Subcutaneous abdominal adipose tissue (tissue), 5 donors: ENCODE measurements at regions not wholly inside any gene's neighbourhood (a gene's known extent, or its start where the extent isn't known, plus 50 kb on each side); places are given as distances from the start of the nearest gene placed in this dataset.

ENCODE experiments used
- H3K27ac ChIP-seq: one replicate; pipeline ENCODE4 v1.7.0; 2013; ENCODE audit warnings: low read depth, mild to moderate bottlenecking, inconsistent platforms, low read length, moderate library complexity
- H3K27me3 ChIP-seq, 5 donors: one replicate each; pipeline ENCODE4 v1.7.0; 2013; ENCODE audit warnings: low read length in 5 of 5, inconsistent platforms in 1 of 5; ENCODE audit not compliant: control insufficient read depth in 5 of 5, insufficient read depth in 4 of 5
- H3K36me3 ChIP-seq, 5 donors: one replicate each; pipeline ENCODE4 v1.7.0; 2013; ENCODE audit warnings: low read length in 5 of 5; ENCODE audit not compliant: control insufficient read depth in 5 of 5, insufficient read depth in 5 of 5
- H3K4me1 ChIP-seq, 5 donors: one replicate each; pipeline ENCODE4 v1.7.0; 2013; ENCODE audit warnings: low read length in 5 of 5, mild to moderate bottlenecking in 3 of 5, moderate library complexity in 1 of 5; ENCODE audit not compliant: control insufficient read depth in 5 of 5, insufficient read depth in 5 of 5
- H3K4me3 ChIP-seq, 5 donors: one replicate each; pipeline ENCODE4 v1.7.0; 2013; ENCODE audit warnings: low read length in 5 of 5, low read depth in 1 of 5
- H3K9ac ChIP-seq, 5 donors: one replicate each; pipeline ENCODE4 v1.7.0; 2013; ENCODE audit warnings: low read length in 5 of 5, mild to moderate bottlenecking in 4 of 5, moderate library complexity in 3 of 5
- H3K9me3 ChIP-seq, 5 donors: one replicate each; pipeline ENCODE4 v1.7.0; 2013; ENCODE audit warnings: low read length in 5 of 5; ENCODE audit not compliant: control insufficient read depth in 5 of 5
- donor health status: healthy.
- donor health status: healthy.
- donor health status: healthy.
- donor health status: healthy.
- donor health status: healthy.

GRCh38 chr13:108560093-108560492, 69.3 kb upstream of the MYO16 start:
- H3K4me3 ChIP-seq, result no peak overlapping the region
- H3K27ac ChIP-seq, result no peak overlapping the region
- no peak overlapping the region for H3K9ac ChIP-seq
- H3K36me3 ChIP-seq, result no peaks in the 10 kb centered on the region
- no peaks in the 10 kb centered on the region for H3K27me3 ChIP-seq
- H3K9me3 ChIP-seq, result no peaks in the 10 kb centered on the region
- no peaks in the 10 kb centered on the region for H3K4me1 ChIP-seq

GRCh38 chr13:108561149-108561548, 68.3 kb upstream of the MYO16 start:
- Histone ChIP-seq H3K27ac (no peak overlapping the region), H3K9me3 (no peaks in the 10 kb centered on the region), H3K4me1 (no peaks in the 10 kb centered on the region), H3K36me3 (no peaks in the 10 kb centered on the region), H3K4me3 (no peak overlapping the region), H3K27me3 (no peaks in the 10 kb centered on the region), H3K9ac (no peak overlapping the region)

GRCh38 chr13:108566413-108567170, 62.8 kb upstream of the MYO16 start:
- Histone ChIP-seq H3K27me3 (peaks cover 0 to 2% (median 0%) of the 10 kb centered on the region in 5 donors), H3K36me3 (no peaks in the 10 kb centered on the region), H3K9me3 (no peaks in the 10 kb centered on the region), H3K4me3 (no peak overlapping the region), H3K27ac (no peak overlapping the region), H3K9ac (no peak overlapping the region), H3K4me1 (no peaks in the 10 kb centered on the region)

GRCh38 chr13:108572782-108573211, 56.6 kb upstream of the MYO16 start:
- Histone ChIP-seq H3K9me3 (no peaks in the 10 kb centered on the region), H3K4me3 (no peak overlapping the region), H3K36me3 (no peaks in the 10 kb centered on the region), H3K9ac (no peak overlapping the region), H3K27ac (no peak overlapping the region), H3K4me1 (no peaks in the 10 kb centered on the region), H3K27me3 (peaks cover 0 to 2% (median 0%) of the 10 kb centered on the region in 5 donors)

- Histone ChIP-seq H3K9me3 (no peaks in the 10 kb centered on the region), H3K27me3 (peaks cover 0 to 2% (median 0%) of the 10 kb centered on the region in 5 donors), H3K36me3 (no peaks in the 10 kb centered on the region), H3K9ac (no peak overlapping the region), H3K27ac (no peak overlapping the region), H3K4me1 (no peaks in the 10 kb centered on the region), H3K4me3 (no peak overlapping the region)
Observed at GRCh38 chr13:108573455-108573854, 56.0 kb upstream of the MYO16 start.

- no peak overlapping the region for H3K9ac ChIP-seq
Observed at GRCh38 chr13:108574856-108575255, 54.6 kb upstream of the MYO16 start.

GRCh38 chr13:108575430-108575829, 54.0 kb upstream of the MYO16 start:
- Histone ChIP-seq H3K36me3 (no peaks in the 10 kb centered on the region), H3K27me3 (peaks cover 0 to under 1% (median 0%) of the 10 kb centered on the region in 5 donors), H3K9ac (no peak overlapping the region), H3K4me3 (no peak overlapping the region), H3K9me3 (no peaks in the 10 kb centered on the region), H3K4me1 (no peaks in the 10 kb centered on the region), H3K27ac (no peak overlapping the region)

More at GRCh38 chr13:108574856-108575255, 54.6 kb upstream of the MYO16 start:
- Histone ChIP-seq H3K4me1 (no peaks in the 10 kb centered on the region), H3K27ac (no peak overlapping the region), H3K27me3 (peaks cover 0 to 2% (median 0%) of the 10 kb centered on the region in 5 donors), H3K4me3 (no peak overlapping the region), H3K9me3 (no peaks in the 10 kb centered on the region), H3K36me3 (no peaks in the 10 kb centered on the region)
